Kidney epithelial cell (primary cell): ENCODE measurements at regions not wholly inside any gene's neighbourhood (a gene's known extent, or its start where the extent isn't known, plus 50 kb on each side); places are given as distances from the start of the nearest gene placed in this dataset.

Experiments
- DNase-seq: peaks from one replicate; pipeline ENCODE4 v3.0.0-alpha.2; 2010; ENCODE audit warnings: low read depth
- H3K27me3 ChIP-seq: 2 replicates; pipeline ENCODE4 v1.6.0; 2011; ENCODE audit warnings: low read length; ENCODE audit not compliant: control insufficient read depth, insufficient read depth
- H3K36me3 ChIP-seq: 2 replicates; pipeline ENCODE4 v1.5.1; 2011; ENCODE audit warnings: low read length; ENCODE audit not compliant: control insufficient read depth, insufficient read depth
- H3K4me3 ChIP-seq: 2 replicates; pipeline ENCODE4 v1.5.1; 2011; ENCODE audit warnings: low read depth, mild to moderate bottlenecking, control low read depth, low read length
- TF ChIP-seq, protein P1 (sequence below): IDR thresholded peaks from 2 replicates; pipeline ENCODE4 v1.5.1; 2011; ENCODE audit warnings: mild to moderate bottlenecking, moderate library complexity, low read length, control low read depth, inconsistent platforms; ENCODE audit not compliant: insufficient read depth, poor library complexity, severe bottlenecking

DNA sequence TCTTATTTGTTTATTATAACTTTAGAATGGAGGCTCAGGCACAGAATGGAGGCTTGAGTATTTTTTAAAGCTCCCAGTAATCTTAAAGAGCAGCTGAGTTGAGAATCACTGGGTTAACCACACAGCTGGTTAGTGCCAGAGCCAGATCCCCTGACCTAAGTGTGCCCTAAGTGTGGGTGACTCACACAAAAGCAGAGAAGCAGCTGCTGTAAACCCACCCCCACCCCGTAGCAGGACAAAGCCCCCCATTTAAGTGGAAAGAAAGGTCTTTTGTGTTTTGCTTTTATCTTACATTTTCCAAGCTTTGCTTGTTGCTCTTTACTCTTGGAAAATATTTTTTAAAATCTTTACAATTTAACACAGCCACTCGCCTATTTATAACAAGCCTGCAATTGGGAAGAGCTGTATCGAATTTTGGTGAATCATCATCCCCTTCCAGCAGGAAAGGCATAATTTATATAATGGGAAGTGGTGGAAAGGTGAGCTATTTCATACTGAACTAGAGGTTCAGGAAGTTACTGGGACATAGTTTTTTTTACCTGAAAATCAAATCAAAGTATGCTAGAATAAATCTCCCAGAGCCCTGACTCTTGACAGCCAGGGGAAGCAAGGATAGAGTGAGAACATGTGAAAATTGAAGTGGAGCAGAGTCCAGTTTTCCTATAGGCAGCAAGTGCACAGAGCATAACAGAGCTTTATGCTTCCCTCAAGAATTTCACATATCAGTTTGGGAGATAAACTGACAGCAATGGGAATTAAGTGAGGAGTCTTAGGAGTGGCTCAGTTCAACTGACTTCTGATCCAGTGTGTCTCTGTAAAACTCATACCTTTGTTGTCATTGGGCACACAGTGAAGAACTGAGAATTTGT is 405.7 kb downstream of the AASDHPPT start:
- DNase-seq, result peak; percentile 50
- no peak overlapping the region for H3K4me3 ChIP-seq

GRCh38 chr11:106491751-106492150 is 414.3 kb downstream of the AASDHPPT start:
- no peaks in the 10 kb centered on the region for H3K27me3 ChIP-seq
- no peak for DNase-seq
- no peaks in the 10 kb centered on the region for H3K36me3 ChIP-seq
- TF ChIP-seq, protein P1, sequence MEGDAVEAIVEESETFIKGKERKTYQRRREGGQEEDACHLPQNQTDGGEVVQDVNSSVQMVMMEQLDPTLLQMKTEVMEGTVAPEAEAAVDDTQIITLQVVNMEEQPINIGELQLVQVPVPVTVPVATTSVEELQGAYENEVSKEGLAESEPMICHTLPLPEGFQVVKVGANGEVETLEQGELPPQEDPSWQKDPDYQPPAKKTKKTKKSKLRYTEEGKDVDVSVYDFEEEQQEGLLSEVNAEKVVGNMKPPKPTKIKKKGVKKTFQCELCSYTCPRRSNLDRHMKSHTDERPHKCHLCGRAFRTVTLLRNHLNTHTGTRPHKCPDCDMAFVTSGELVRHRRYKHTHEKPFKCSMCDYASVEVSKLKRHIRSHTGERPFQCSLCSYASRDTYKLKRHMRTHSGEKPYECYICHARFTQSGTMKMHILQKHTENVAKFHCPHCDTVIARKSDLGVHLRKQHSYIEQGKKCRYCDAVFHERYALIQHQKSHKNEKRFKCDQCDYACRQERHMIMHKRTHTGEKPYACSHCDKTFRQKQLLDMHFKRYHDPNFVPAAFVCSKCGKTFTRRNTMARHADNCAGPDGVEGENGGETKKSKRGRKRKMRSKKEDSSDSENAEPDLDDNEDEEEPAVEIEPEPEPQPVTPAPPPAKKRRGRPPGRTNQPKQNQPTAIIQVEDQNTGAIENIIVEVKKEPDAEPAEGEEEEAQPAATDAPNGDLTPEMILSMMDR, result no peak
- no peak overlapping the region for H3K4me3 ChIP-seq

More for the DNA sequence above, 405.7 kb downstream of the AASDHPPT start:
- TF ChIP-seq, protein P1, result no peak
- H3K36me3 ChIP-seq, result no peaks in the 10 kb centered on the region
- H3K27me3 ChIP-seq, result no peaks in the 10 kb centered on the region

GRCh38 chr11:106493751-106494150 is 416.3 kb downstream of the AASDHPPT start:
- no peak overlapping the region for H3K4me3 ChIP-seq
- TF ChIP-seq, protein P1, result no peak
- H3K36me3 ChIP-seq, result no peaks in the 10 kb centered on the region
- DNase-seq, result no peak
- H3K27me3 ChIP-seq, result no peaks in the 10 kb centered on the region

DNA sequence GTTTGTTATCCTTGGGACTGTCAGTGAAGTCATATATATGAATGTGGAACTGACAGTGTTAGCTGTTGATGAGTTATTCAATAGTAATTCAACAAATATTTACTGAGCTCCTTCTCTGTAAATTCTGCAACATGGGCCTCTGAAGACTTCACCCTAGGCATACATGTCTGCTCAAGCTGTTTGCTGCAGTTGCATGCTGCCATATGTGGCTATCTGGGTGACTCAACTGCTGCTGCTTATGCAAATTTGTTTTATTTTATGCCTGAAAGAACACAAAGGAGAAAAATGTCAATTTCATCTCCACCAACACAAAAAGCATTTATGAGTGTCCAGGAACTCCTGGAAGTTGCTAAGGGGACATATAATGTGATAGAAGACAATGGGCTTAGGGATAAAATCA is 417.6 kb downstream of the AASDHPPT start:
- Histone ChIP-seq H3K36me3 (no peaks in the 10 kb centered on the region), H3K27me3 (no peaks in the 10 kb centered on the region), H3K4me3 (no peak overlapping the region)
- TF ChIP-seq, protein P1, result no peak
- DNase-seq, result no peak

DNA sequence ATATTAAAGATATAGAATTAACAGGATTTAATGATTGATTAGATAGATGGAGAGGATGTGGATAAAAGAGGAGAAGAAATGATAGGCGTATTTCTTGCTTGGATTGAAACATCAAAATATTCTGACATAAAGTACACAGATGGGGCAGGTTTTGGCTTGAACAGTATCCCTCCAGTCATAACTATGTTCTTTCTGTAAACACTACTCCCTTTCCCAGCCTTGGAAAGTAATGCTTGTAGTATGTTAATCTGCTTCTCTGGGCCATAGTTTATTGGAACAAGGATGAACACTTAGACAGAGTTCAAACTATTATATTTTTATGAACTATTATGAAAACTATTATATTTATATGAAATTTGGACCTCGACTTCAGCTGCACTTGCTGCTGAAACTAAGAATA is 419.2 kb downstream of the AASDHPPT start:
- no peak for DNase-seq
- Histone ChIP-seq H3K27me3 (no peaks in the 10 kb centered on the region), H3K4me3 (no peak overlapping the region), H3K36me3 (no peaks in the 10 kb centered on the region)
- TF ChIP-seq, protein P1, result no peak

- H3K4me3 ChIP-seq, result no peak overlapping the region
- H3K27me3 ChIP-seq, result no peaks in the 10 kb centered on the region
- DNase-seq, result no peak
- H3K36me3 ChIP-seq, result no peaks in the 10 kb centered on the region
- TF ChIP-seq, protein P1, result no peak
Measured at GRCh38 chr11:106497321-106497720, 419.9 kb downstream of the AASDHPPT start.
